A172 (cell line): ENCODE measurements at regions not wholly inside any gene's neighbourhood (a gene's known extent, or its start where the extent isn't known, plus 50 kb on each side); places are given as distances from the start of the nearest gene placed in this dataset.
A peak's percentile ranks its signal among the peaks of the same experiment; 100 is the strongest.
"Not testable (repeated sequence)": the region's sequence is repeated elsewhere in the genome, so short reads cannot be mapped to it uniquely, and the experiment has no call there.

ENCODE experiments used
- DNase-seq: peaks from one replicate; pipeline ENCODE4 v3.0.0-alpha.2; 2015; ENCODE audit warnings: low spot score

- DNase-seq: no peak
Measured at GRCh38 chr14:81751198-81751597, 217.5 kb upstream of the SEL1L start.

- no peak for DNase-seq
Measured at GRCh38 chr14:81759541-81759940, 225.9 kb upstream of the SEL1L start.

GRCh38 chr14:81765651-81766275, 232.1 kb upstream of the SEL1L start:
- no peak for DNase-seq

- DNase-seq: no peak
Measured at GRCh38 chr14:81766321-81766915, 232.8 kb upstream of the SEL1L start.

GRCh38 chr14:81767266-81767995, 233.8 kb upstream of the SEL1L start:
- peak; percentile 4 for DNase-seq

- no peak for DNase-seq
Measured at GRCh38 chr14:81771651-81772275, 238.1 kb upstream of the SEL1L start.

- DNase-seq: no peak
Measured at GRCh38 chr14:81772381-81772780, 238.7 kb upstream of the SEL1L start.

- DNase-seq: no peak
Measured at GRCh38 chr14:81776531-81776930, 242.9 kb upstream of the SEL1L start.

- DNase-seq: not testable (repeated sequence)
Measured at GRCh38 chr14:81781798-81782197, 248.1 kb upstream of the SEL1L start.

- DNase-seq: peak; percentile 25
Measured at GRCh38 chr14:81784084-81784483, 250.4 kb upstream of the SEL1L start.

GRCh38 chr14:81797315-81797714, 263.7 kb upstream of the SEL1L start:
- DNase-seq: no peak

GRCh38 chr14:81801921-81802320, 268.3 kb upstream of the SEL1L start:
- no peak for DNase-seq

GRCh38 chr14:81802341-81802740, 268.7 kb upstream of the SEL1L start:
- no peak for DNase-seq

- no peak for DNase-seq
Measured at GRCh38 chr14:81805785-81806184, 272.1 kb upstream of the SEL1L start.

- no peak for DNase-seq
Measured at GRCh38 chr14:81811705-81812269, 278.1 kb upstream of the SEL1L start.

- DNase-seq: no peak
Measured at GRCh38 chr14:81818271-81818670, 284.6 kb upstream of the SEL1L start.

GRCh38 chr14:81819344-81819743, 285.7 kb upstream of the SEL1L start:
- DNase-seq: no peak

GRCh38 chr14:81819910-81820309, 286.3 kb upstream of the SEL1L start:
- no peak for DNase-seq

- DNase-seq: no peak
Measured at GRCh38 chr14:81826081-81826480, 292.4 kb upstream of the SEL1L start.

- DNase-seq: no peak
Measured at GRCh38 chr14:81829447-81829846, 295.8 kb upstream of the SEL1L start.

- DNase-seq: no peak
Measured at GRCh38 chr14:81831128-81831820, 297.6 kb upstream of the SEL1L start.

- DNase-seq: no peak
Measured at GRCh38 chr14:81834308-81834707, 300.7 kb upstream of the SEL1L start.
